K562 (cell line): ENCODE measurements at regions not wholly inside any gene's neighbourhood (a gene's known extent, or its start where the extent isn't known, plus 50 kb on each side); places are given as distances from the start of the nearest gene placed in this dataset.

Experiments
- AFF4 ChIP-seq: sonication (generic); formaldehyde crosslinking; IDR thresholded peaks from 2 replicates; pipeline ENCODE4 v1.8.0; 2023; ENCODE audit warnings: mild to moderate bottlenecking, missing genetic modification reagents
- ARID2 ChIP-seq: fragments of 450-650 bp; IDR thresholded peaks from 2 replicates; pipeline ENCODE4 v1.6.1; 2017; ENCODE audit warnings: antibody characterized with exemption, mild to moderate bottlenecking
- ATF4 ChIP-seq: fragments of 450-650 bp; formaldehyde crosslinking; IDR thresholded peaks from 2 replicates; pipeline ENCODE4 v1.4.0; 2022; ENCODE audit warnings: mild to moderate bottlenecking, moderate library complexity
- BRF2 ChIP-seq: IDR thresholded peaks from 3 replicates; pipeline ENCODE4 v1.6.1; 2011; ENCODE audit warnings: borderline replicate concordance, mild to moderate bottlenecking; ENCODE audit not compliant: insufficient read length, insufficient read depth
- CBX5 ChIP-seq: IDR thresholded peaks from 2 replicates; pipeline ENCODE4 v1.6.1; 2014; ENCODE audit warnings: low read depth, borderline replicate concordance
- CTCF ChIP-seq, 3 experiments: IDR thresholded peaks in 2 of 3; conservative IDR thresholded peaks in 1 of 3; 2 replicates each; pipeline ENCODE4 v1.5.1; 2011 to 2012; ENCODE audit warnings: low read length in 3 of 3, mild to moderate bottlenecking in 3 of 3, control low read depth in 2 of 3, improper control_type of control experiment in 1 of 3, inconsistent platforms in 1 of 3, low read depth in 1 of 3, mixed read lengths in 1 of 3, moderate library complexity in 1 of 3; ENCODE audit not compliant: insufficient read depth in 2 of 3
- NFIC ChIP-seq: fragments of 450-650 bp; IDR thresholded peaks from 2 replicates; pipeline ENCODE4 v1.6.1; 2017; ENCODE audit warnings: mild to moderate bottlenecking, inconsistent platforms
- POU5F1 ChIP-seq: fragments of 150-350 bp; IDR thresholded peaks from 2 replicates; pipeline ENCODE4 v1.6.1; 2014; ENCODE audit warnings: borderline replicate concordance, low read length, low read depth, mild to moderate bottlenecking; ENCODE audit not compliant: partially characterized antibody
- SREBF1 ChIP-seq: fragments of 150-350 bp; IDR thresholded peaks from 2 replicates; pipeline ENCODE4 v1.6.1; 2014; ENCODE audit warnings: antibody characterized with exemption, low read depth, low read length, borderline replicate concordance
- TCF7 ChIP-seq: sonication (generic); IDR thresholded peaks from 2 replicates; pipeline ENCODE4 v1.6.1; 2016; ENCODE audit warnings: antibody characterized with exemption, borderline replicate concordance
- ZBTB43 ChIP-seq: sonication (generic); formaldehyde crosslinking; IDR thresholded peaks from 2 replicates; pipeline ENCODE4 v1.8.0; 2023; ENCODE audit warnings: mild to moderate bottlenecking, missing genetic modification reagents
- ZNF766 ChIP-seq: fragments of 200-800 bp; sonication (Bioruptor generic); conservative IDR thresholded peaks from 2 replicates; pipeline ENCODE4 v1.6.1; 2016; ENCODE audit warnings: missing genetic modification characterization, missing compliant biosample characterization

- TF ChIP-seq CTCF (IDR thresholded peaks at IDR 0.05 in 2 of 3, conservative IDR thresholded peaks at IDR 0.05 in 1 of 3; ENCODE audit: insufficient read depth in 2 of 3, low read depth in 1 of 3, low read length in 3 of 3) (no peak), ZNF766 (no peak), TCF7 (no peak), SREBF1 (no peak), ARID2 (no peak), ATF4 (CRISPR knock-in tag) (no peak), POU5F1 (no peak), NFIC (no peak), CBX5 (no peak), BRF2 (no peak), AFF4 (no peak), ZBTB43 (CRISPR knock-in tag) (no peak)
These were observed 56.4 kb upstream of the RASGRP1 start for GRCh38 chr15:38620851-38621594.
